C4-2B (cell line): ENCODE measurements at regions not wholly inside any gene's neighbourhood (a gene's known extent, or its start where the extent isn't known, plus 50 kb on each side); places are given as distances from the start of the nearest gene placed in this dataset.

Experiments
- CTCF ChIP-seq: fragments of 450-650 bp; conservative IDR thresholded peaks from 2 replicates; pipeline ENCODE4 v1.5.1; 2017; ENCODE audit warnings: mild to moderate bottlenecking
- ZFX ChIP-seq: fragments of 450-650 bp; IDR thresholded peaks from 2 replicates; pipeline ENCODE4 v1.6.1; 2017

DNA sequence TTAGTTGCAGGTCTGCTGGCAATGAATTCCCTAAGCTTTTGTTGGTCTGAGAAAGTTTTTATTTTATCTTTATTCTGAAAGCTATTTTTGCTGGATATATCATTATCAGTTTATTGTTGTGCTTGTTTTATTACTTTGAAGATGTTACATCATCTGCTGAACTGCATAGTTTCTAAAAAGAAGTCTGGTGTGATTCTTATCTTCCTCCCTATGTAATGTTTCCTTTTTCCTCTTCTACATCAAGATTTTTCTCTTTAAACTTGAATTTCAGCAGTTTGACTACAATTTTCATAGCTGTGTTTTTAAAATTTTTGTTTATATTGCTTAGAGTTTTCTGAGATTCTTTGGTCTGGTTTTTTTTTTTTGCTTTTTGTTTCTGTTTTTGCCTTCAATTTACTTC is 137.1 kb upstream of the PMCH start:
- TF ChIP-seq CTCF = no peak
- TF ChIP-seq ZFX = no peak
